ENCODE measurements at regions not wholly inside any gene's neighbourhood (a gene's known extent, or its start where the extent isn't known, plus 50 kb on each side); places are given as distances from the start of the nearest gene placed in this dataset.

DNA sequence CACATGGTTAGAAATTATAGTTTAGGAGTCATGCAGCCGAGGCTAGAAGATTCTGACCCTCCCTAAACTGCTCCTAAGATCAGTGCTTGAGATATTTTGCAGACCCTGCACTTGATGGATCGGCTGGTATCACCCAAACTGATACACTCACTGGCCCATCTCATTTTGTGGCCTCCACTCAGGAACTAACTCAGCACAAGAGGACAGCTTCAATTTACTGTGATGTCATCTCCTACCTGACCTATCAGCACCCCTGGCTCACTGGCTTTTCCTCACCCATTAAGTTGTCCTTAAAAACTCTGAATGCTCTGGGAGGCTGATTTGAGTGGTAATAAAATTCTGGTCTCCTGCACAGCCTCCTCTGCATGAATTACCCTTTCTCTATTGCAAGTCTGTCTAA lies 450.9 kb downstream of the PCDH10 start:
- DNase-seq (ENCODE audit: extremely low read depth, low read depth), result no peak
- TF ChIP-seq, protein P1, sequence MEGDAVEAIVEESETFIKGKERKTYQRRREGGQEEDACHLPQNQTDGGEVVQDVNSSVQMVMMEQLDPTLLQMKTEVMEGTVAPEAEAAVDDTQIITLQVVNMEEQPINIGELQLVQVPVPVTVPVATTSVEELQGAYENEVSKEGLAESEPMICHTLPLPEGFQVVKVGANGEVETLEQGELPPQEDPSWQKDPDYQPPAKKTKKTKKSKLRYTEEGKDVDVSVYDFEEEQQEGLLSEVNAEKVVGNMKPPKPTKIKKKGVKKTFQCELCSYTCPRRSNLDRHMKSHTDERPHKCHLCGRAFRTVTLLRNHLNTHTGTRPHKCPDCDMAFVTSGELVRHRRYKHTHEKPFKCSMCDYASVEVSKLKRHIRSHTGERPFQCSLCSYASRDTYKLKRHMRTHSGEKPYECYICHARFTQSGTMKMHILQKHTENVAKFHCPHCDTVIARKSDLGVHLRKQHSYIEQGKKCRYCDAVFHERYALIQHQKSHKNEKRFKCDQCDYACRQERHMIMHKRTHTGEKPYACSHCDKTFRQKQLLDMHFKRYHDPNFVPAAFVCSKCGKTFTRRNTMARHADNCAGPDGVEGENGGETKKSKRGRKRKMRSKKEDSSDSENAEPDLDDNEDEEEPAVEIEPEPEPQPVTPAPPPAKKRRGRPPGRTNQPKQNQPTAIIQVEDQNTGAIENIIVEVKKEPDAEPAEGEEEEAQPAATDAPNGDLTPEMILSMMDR (IDR thresholded peaks at IDR 0.05; ENCODE audit: low read depth, low read length), result no peak

DNA sequence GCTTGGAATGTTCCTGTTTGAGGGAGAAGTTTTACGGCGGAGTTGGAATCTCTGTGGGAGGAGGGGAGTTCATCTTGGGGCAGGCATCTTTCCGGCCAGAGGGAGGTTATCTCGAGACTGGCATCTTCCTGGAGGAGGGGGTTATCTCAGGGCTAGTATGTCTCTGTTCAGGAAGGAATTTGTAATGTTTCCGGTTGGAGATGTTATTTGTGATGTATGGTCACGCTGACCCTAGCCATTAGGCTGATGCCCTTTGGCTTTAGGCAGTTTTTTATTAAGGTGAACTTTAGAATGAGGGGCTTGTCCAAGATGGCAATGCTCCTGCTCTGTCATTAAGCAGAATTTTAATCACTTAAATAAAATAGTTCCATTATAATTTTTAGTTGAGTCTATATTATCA lies 449.7 kb downstream of the PCDH10 start:
- DNase-seq (ENCODE audit: extremely low read depth, low read depth), result no peak
- TF ChIP-seq, protein P1 (IDR thresholded peaks at IDR 0.05; ENCODE audit: low read depth, low read length), result no peak

DNA sequence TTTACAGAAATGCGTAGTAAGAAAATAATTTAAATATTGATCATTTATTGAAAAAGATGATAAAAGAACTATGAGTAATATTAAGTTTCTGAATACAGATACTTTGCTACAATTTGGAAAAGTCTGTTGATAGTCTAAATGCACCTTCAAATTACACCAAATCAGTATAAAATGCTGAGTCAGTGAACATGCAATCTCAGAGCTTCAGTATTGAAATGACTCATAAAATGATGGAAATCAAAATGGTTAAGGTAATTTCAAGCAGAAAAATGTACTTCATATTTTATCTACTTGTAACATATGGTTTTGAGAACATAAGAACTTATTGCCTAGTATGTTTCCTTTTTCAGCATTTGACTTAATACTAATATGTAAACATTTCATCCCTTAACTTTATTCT lies 448.2 kb downstream of the PCDH10 start:
- TF ChIP-seq, protein P1 (IDR thresholded peaks at IDR 0.05; ENCODE audit: low read depth, low read length), result no peak

DNA sequence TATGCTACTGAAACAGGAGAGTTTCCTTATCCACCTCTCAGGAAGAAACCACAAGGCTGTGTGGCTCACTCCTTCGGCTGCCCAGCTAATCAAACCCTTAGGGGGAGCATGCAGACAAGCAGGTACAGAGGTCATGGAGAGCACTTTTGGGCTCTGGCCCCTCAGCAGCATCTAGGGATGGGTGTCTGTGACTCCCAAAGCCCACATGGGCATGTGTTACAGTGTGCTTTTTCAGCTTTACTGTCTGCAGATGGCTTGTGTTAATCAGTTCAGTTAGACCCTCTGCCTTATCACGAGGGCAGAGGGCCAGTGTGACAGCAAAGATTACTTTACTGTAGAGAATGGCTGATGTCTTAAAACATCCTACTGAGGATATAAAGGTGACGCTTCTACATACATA lies 447.4 kb downstream of the PCDH10 start:
- DNase-seq (ENCODE audit: extremely low read depth, low read depth), result no peak
- TF ChIP-seq, protein P1 (IDR thresholded peaks at IDR 0.05; ENCODE audit: low read depth, low read length), result no peak

More for the DNA sequence above, 448.2 kb downstream of the PCDH10 start:
- no peak for DNase-seq (ENCODE audit: extremely low read depth, low read depth)

DNA sequence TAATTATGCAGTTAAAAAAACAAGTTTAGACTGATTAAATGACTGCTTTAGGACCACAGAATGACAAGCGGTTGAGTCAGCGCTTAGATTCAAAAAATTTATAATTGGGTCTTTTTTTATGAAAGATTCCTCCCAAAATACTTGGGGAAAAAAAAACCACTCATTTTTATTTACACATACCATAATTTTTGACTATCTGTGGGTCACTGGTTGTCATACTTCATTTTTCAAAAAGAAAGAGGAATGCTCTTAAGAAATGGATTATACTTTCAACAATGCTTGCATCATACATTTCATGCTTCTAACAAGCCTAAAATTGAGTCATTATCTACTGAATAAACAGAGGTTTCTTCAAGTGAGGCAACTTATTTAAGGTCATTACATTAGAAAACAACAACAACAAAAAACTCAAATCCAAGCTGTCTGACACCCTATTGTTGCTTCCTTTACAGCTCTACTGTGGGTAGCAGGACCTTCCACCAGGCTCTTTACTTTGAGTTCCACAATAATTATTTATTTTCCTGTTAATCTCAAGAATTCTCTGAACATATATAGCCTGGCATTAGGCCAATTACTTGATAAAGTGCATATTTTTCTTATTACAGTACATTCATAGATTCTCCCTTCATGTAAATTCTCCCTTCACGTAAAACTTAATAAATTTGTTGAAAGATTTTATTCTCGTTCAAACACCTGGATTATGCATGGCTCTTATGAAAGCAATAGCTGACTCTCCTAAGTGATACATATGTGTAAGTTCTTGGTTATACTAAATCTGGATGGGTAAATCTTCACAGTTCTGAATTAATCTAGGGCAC lies 445.5 kb downstream of the PCDH10 start:
- peak; percentile 3 for DNase-seq (ENCODE audit: extremely low read depth, low read depth)
- TF ChIP-seq, protein P1 (IDR thresholded peaks at IDR 0.05; ENCODE audit: low read depth, low read length), result no peak

DNA sequence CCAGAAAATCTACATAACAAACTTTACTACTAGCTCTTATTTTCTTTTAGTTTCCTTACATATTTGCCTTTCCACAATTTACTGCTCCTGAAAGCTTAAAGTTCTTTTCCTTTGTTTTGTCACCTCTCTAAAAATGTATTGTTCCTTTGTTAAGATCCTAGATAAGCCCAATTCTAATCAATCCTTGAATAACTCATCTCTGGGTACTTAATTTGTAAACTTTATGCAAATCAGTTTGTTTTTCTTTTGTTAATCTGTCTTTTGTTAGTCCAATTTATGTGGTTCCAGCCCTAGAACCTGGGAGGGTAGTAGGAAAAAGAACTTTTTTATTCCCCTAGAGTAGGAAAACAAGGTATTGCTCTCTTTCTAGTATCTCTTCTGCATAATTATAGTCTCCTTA lies 444.7 kb downstream of the PCDH10 start:
- TF ChIP-seq, protein P1 (IDR thresholded peaks at IDR 0.05; ENCODE audit: low read depth, low read length), result no peak
- DNase-seq (ENCODE audit: extremely low read depth, low read depth), result no peak

DNA sequence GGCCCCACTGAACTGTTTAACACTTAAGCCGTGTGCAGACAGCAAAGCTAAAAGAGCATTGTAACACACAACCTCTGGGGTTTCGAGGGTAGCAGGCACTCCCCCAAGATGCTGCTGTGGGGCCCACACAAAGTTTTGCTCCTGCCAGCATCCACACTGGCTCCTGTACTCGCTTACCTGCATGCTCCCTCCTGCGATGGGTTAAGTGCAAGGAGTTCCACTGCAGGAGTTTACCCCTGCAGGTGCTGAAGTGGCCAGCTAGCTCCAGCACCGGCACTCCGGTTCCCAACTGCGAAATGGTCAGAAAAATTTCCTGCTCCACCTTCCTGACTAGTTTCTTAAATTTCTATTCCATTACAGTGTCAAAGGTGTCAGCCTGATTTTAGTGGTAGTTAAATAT lies 443.5 kb downstream of the PCDH10 start:
- TF ChIP-seq, protein P1 (IDR thresholded peaks at IDR 0.05; ENCODE audit: low read depth, low read length), result no peak
- no peak for DNase-seq (ENCODE audit: extremely low read depth, low read depth)
